ENCODE measurements at regions not wholly inside any gene's neighbourhood (a gene's known extent, or its start where the extent isn't known, plus 50 kb on each side); places are given as distances from the start of the nearest gene placed in this dataset.

DNA sequence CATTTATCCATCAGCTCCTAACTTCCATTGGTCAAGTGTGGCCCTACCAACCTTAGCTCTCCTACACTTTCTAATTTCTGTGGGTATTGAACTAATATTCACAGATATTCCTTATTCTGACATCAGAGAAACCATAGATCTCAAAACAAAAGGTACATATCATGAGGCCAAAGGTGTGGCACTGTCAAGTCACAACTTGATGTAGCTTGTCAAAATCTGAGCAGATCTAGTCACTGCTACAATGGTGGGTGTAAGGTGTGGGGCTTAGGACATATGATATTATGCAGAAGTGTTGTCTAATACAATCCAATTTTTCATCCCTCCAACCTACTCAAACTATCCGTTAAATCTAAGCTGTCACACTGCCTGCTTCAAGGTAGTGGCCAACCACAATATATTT lies 114.0 kb upstream of the FAR2 start:
- H3K4me1 Mint-ChIP-seq (ENCODE audit: unreplicated experiment), result peaks cover 6% of the 10 kb centered on the region
- H3K4me3 Mint-ChIP-seq, result no peak overlapping the region
- TF ChIP-seq CTCF (conservative IDR thresholded peaks at IDR 0.05), result no peak
- DNase-seq (ENCODE audit: extremely low spot score, unreplicated experiment), result no peak
- H3K27me3 Mint-ChIP-seq, result peaks cover 6% of the 10 kb centered on the region
- peaks cover 4% of the 10 kb centered on the region for H3K9me3 Mint-ChIP-seq
- H3K36me3 Mint-ChIP-seq, result no peaks in the 10 kb centered on the region
- H3K27ac Mint-ChIP-seq, result no peak overlapping the region

DNA sequence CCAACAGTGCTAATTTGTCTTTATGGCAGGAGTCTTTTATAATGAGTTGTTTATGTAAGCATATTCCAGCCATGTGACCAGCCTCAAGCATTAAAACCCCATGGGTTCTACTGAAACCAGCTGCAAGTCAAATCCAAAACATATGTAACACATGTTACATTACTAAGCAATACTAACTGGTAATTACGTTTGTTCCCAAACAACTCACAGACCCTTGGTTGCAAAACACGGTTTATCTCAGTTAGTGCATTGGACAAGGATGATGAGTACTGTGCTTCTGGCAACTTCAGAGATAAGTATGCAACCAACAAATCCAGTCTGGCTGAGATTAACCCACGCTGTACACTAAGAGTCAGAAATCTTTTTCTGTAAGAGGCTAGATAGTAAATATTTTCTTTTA lies 110.1 kb upstream of the FAR2 start:
- DNase-seq (ENCODE audit: extremely low spot score, unreplicated experiment), result no peak
- peak overlapping the region; percentile 12 for H3K4me3 Mint-ChIP-seq
- H3K27ac Mint-ChIP-seq, result no peak overlapping the region

GRCh38 chr12:29041621-29042020 lies 107.5 kb upstream of the FAR2 start:
- peaks cover 10% of the 10 kb centered on the region for H3K4me1 Mint-ChIP-seq (ENCODE audit: unreplicated experiment)
- H3K4me3 Mint-ChIP-seq, result peak overlapping the region; percentile 2
- peak overlapping the region; percentile 53 for H3K27ac Mint-ChIP-seq
- H3K27me3 Mint-ChIP-seq, result no peaks in the 10 kb centered on the region
- no peak for TF ChIP-seq CTCF (conservative IDR thresholded peaks at IDR 0.05)
- H3K36me3 Mint-ChIP-seq, result no peaks in the 10 kb centered on the region
- H3K9me3 Mint-ChIP-seq, result peaks cover 4% of the 10 kb centered on the region
- no peak for DNase-seq (ENCODE audit: extremely low spot score, unreplicated experiment)

More for the DNA sequence above, 110.1 kb upstream of the FAR2 start:
- Mint-ChIP-seq H3K9me3 (peaks cover 4% of the 10 kb centered on the region), H3K27me3 (no peaks in the 10 kb centered on the region), H3K36me3 (no peaks in the 10 kb centered on the region), H3K4me1 (ENCODE audit: unreplicated experiment) (peaks cover 10% of the 10 kb centered on the region)
- no peak for TF ChIP-seq CTCF (conservative IDR thresholded peaks at IDR 0.05)

DNA sequence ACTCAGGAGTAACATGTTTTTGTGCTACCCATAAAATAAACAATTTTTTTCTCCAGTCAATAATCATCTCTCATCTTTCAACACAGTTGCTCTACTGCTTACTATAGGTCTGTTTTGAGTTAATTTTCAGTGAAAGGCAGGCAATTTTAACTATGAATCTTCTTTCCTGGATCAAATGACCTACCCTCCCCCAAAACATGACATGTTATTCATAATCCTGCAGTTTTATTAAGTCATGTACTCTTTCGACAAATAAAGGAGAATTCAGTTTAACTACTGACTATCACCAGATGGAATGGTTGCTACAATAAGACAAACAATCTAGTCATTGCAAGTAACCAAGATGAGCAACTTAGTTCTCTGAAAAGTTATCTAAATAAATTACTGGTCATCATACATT lies 106.0 kb upstream of the FAR2 start:
- no peaks in the 10 kb centered on the region for H3K36me3 Mint-ChIP-seq
- peaks cover 4% of the 10 kb centered on the region for H3K9me3 Mint-ChIP-seq
- DNase-seq (ENCODE audit: extremely low spot score, unreplicated experiment), result no peak
- H3K27ac Mint-ChIP-seq, result no peak overlapping the region
- peaks cover 10% of the 10 kb centered on the region for H3K4me1 Mint-ChIP-seq (ENCODE audit: unreplicated experiment)
- no peak for TF ChIP-seq CTCF (conservative IDR thresholded peaks at IDR 0.05)
- no peaks in the 10 kb centered on the region for H3K27me3 Mint-ChIP-seq
- H3K4me3 Mint-ChIP-seq, result no peak overlapping the region

DNA sequence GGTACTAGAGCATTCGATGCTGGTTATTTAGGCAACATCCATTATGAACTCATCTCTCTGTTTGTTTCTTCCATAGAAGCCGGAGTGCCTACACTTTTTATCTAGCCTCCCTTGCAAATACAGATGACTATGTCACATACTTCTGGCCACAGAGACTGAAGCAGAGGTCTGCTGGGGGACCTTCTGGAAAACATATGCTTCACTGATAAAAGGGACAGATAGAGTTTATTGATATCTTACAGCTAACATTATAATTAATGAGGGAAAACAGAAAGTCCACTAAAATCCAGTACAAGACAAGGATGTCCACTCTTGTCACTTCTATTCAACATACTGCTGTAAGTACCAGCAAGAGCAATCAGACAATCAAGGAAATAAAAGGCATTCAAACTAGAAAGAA lies 104.3 kb upstream of the FAR2 start:
- Mint-ChIP-seq H3K36me3 (no peaks in the 10 kb centered on the region), H3K9me3 (peaks cover under 1% of the 10 kb centered on the region), H3K27me3 (no peaks in the 10 kb centered on the region), H3K27ac (no peak overlapping the region), H3K4me1 (ENCODE audit: unreplicated experiment) (peaks cover 4% of the 10 kb centered on the region), H3K4me3 (no peak overlapping the region)
- no peak for DNase-seq (ENCODE audit: extremely low spot score, unreplicated experiment)
- no peak for TF ChIP-seq CTCF (conservative IDR thresholded peaks at IDR 0.05)

DNA sequence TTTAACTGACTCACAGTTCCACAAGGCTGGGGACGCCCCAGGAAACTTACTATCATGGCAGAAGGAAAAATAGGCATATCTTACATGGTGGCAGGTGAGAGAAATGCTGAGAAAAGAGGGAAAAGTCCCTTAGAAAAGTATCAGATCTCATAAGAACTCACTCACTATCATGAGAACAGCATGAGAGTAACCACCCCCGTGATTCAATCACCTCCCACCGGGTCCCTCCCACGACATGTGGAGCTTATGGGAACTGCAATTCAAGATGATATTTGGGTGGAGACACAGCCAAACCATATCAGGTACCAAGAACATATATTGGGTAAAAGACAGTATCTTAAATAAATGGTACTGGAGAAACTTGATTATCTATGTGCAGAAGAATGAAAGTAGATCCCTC lies 100.3 kb upstream of the FAR2 start:
- H3K27me3 Mint-ChIP-seq, result no peaks in the 10 kb centered on the region
- peaks cover 4% of the 10 kb centered on the region for H3K9me3 Mint-ChIP-seq
- no peaks in the 10 kb centered on the region for H3K4me1 Mint-ChIP-seq (ENCODE audit: unreplicated experiment)
- no peak overlapping the region for H3K4me3 Mint-ChIP-seq
- no peak for TF ChIP-seq CTCF (conservative IDR thresholded peaks at IDR 0.05)
- H3K27ac Mint-ChIP-seq, result no peak overlapping the region
- H3K36me3 Mint-ChIP-seq, result no peaks in the 10 kb centered on the region
- no peak for DNase-seq (ENCODE audit: extremely low spot score, unreplicated experiment)

Measured in type B pancreatic cell (in vitro differentiated cells).